Right lobe of liver (tissue), 4 donors: ENCODE measurements at regions not wholly inside any gene's neighbourhood (a gene's known extent, or its start where the extent isn't known, plus 50 kb on each side); places are given as distances from the start of the nearest gene placed in this dataset.

Experiments used
- CTCF ChIP-seq, 4 donors: fragments of 200-600 bp in 3 of 4; fragments of 450-650 bp in 1 of 4; IDR thresholded peaks; one replicate each; pipeline versions ENCODE4 v1.5.1 to v1.8.0; 2016 to 2022; ENCODE audit warnings: antibody characterized with exemption in 4 of 4, mild to moderate bottlenecking in 2 of 4
- POLR2A ChIP-seq: fragments of 450-650 bp; IDR thresholded peaks from one replicate; pipeline ENCODE4 v1.6.1; 2017; ENCODE audit warnings: antibody characterized with exemption, mild to moderate bottlenecking
- donor health status: DM: no; HTN: no; CAD: no.
- donor health status: DM: no; HTN: no; CAD: no.
- donor health status: DM: no; HTN: yes; CAD: no.

- TF ChIP-seq CTCF (IDR thresholded peaks at IDR 0.05) (no peak), POLR2A (no peak)
These were observed 143.1 kb upstream of the ARRDC4 start for GRCh38 chr15:97817276-97817890.
